SHP77 (cell line): ENCODE measurements at regions not wholly inside any gene's neighbourhood (a gene's known extent, or its start where the extent isn't known, plus 50 kb on each side); places are given as distances from the start of the nearest gene placed in this dataset.

Source experiments
- DNase-seq, 2 experiments: peaks; one replicate each; lab custom pipeline; 2025; lab: John Stamatoyannopoulos, UW

DNA sequence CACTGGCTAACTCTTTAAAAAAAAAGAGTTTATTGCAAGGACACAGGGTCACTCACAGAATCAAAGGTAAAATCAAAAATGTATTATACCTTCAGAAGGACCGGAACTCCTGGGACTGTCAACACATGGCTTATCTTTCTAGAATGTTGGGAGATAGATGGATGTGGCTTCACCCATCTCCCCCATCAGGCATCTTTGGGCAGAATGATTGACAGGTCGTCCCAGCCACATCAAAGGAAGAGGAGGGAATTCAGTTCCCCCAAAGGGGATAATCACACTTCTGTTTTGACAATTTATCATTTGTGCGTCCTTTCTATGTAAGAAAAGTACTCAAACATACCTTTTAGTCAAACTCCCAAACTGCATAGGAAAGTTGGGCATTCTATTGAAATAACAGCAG, 228.6 kb upstream of the CDH5 start:
- no peak for DNase-seq

DNA sequence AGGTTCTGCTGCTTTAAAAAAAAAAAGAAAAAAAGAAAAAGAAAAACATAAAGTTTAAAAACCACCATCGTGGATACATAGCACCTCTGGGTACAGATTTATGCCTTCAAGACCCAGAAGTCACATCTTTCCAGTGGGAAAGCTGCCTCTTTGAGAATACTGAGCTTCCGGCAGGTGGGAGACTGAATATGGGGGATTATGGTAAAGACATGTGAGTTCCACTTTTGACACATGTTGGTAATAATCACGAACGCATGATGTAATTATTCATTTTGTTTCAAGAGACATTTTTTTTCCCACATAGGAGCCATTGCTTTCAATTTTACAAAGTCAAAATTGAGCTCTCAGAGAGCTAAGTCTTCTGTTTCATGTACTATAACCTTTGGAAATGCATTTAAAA, 229.7 kb upstream of the CDH5 start:
- DNase-seq, result no peak

DNA sequence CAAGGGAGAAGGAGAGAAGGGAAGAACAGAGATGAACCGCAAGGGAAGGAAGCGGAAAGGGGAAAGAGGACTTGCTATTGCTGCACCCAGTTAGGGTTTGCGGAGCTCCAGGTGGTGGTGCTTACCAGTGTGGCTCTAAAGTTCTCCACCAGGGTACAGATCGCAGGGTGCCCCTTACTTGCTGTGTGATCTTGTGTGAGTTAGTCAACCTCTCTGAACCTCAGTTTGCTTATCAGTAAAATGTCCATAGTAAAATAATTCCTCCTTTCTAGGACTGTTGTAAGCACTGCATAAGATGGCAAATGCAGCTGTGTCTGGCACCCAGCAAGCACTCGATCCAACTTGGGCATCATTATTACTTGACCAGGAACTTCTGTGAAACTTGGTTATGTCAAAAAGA, 230.7 kb upstream of the CDH5 start:
- DNase-seq, result no peak

DNA sequence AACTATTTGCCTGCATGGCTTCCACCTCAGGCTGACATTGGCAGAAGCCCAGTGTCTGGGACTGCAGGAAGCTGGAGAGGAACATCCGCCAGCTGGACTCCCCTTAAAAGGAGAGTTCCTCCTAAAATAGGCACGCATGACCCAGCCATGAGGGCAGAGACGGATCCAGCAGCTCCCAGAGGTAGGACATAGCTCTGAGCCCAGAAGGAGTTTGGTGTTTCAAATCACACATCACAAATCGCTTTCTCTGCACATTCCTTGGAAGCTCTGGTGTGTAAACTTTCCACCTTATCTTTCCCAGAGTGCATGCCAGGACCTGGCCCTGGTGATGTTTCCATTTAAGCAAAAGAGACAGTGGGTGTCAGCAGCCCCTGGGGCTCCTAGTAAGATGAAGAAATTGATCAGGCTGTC, 231.1 kb upstream of the CDH5 start:
- DNase-seq, result no peak

DNA sequence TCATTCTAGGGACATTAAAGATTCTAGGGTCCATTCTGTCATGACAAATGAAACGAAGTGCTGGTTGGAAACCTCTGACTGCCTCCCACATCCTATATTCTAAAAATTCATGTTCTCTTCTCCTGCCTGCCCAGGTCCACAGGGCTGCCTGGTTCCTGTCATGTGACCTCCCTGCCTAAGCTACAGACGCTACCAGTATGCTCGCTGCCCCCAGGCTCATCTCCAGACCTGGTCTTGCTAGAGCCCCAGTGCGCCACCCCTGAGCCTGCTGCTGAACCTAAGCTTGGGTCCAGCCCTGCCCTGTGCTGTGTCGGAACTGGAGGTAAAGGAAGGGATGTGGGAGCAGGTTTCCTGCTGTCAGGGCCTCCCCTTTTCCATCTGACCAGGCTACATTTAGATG, 231.6 kb upstream of the CDH5 start:
- DNase-seq, result no peak

DNA sequence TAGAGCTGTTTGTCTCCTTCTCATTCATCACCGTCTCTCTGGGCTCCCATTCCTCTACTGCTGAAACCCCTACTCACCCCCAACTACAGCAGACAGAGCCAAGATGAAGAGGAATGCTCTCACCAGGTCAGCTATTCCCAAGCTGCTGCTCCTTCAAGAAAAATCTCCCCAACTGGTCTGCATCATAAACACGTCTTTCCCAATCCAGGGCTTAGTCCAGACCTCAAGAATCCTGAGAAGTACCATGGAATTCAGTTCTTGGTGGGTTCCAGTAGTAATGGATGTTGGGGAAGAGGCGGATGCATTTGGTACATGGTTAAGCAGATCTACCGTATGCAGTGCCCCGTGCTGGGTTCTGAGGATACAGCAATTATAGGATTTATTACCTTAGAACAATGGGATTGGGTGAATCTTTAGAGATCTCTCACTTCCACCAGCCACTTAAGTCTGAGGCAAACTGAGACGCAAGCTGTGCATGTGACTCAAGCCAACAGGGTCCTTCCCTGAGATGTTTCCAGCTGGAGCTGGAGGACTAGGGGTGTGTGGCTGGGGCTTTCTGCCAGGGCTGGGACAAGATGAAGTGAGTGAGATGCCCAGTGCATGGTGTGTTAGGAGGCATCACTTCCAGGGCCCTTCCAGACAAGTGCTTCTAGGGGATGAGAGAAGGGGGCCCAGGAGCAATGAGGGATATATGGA, 232.7 kb upstream of the CDH5 start:
- DNase-seq, result no peak

DNA sequence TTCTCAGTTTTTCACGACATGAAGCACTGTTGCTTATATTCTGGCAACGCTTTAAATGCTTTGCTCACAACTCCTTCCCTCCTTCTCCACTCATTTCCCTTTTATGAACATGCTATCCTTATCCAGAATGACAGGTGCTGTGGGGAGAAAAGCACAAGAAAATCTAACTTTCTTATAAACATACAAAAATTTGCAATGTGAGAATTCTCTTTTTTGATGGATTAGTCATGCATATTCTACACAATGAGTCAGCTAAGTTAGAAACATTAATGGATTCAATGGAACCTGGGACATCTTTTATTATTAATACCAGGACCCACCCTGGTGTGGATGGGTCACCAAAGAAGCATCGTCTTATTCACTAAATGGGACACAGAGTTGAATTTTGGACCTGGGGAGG, 234.6 kb upstream of the CDH5 start:
- no peak for DNase-seq

DNA sequence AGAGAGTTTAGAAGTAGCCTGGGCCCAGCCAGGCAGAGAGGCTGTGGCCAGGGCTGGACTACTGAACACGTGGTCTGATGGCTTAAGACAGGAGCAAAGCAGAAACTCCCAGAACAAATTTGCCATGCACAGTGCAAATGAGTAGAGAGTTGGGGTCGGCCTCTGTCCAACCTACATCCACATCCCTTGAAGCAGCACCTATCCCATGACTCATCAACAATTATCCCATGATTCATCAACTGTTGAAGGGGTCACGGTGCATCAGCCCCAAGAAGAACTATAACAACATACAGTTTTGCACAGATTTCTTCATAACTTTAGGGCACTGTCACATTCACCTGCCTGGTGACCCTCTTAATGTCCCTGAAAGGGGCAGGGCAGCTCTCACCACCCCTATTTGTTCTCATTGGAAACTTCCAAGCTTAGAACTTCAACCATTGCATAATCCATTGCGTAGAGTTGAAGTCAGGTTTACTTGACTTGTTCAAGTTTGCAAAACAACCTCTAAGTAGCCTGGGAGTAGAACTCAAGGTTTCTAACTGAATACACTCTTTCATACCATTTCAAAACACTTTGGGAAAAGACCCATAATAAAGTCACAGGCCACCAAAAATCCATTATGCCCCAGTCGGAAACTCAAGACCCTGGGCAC, 235.2 kb upstream of the CDH5 start:
- no peak for DNase-seq

DNA sequence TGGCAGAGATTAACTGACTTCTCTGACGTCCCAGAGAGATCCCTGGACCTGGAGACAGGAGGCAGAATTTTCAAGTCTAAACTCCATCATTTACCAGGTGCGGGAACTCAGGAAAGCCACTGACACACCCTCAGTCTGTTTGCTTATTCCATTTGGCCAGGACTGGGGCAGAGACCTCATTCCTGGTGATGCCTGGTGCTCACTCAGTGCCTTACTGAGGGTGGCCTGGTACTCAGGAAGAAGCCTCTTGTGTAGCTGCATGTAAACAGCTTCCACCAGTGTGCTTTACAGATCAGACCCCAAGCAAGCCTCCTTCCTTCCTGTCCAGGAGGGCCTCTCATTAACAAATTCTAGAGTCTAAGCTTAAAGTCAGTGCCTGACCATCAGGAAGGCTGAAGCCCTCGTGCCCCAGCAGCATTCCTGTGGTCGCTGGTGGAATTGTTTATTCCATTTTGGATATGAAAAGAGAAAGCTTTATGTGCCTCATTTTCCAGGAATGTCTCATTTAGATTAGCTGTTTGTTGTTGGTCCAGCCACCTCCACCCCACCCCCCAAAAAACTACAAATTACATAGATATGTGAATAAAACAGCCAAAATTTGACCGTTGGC, 236.1 kb upstream of the CDH5 start:
- DNase-seq, result no peak

DNA sequence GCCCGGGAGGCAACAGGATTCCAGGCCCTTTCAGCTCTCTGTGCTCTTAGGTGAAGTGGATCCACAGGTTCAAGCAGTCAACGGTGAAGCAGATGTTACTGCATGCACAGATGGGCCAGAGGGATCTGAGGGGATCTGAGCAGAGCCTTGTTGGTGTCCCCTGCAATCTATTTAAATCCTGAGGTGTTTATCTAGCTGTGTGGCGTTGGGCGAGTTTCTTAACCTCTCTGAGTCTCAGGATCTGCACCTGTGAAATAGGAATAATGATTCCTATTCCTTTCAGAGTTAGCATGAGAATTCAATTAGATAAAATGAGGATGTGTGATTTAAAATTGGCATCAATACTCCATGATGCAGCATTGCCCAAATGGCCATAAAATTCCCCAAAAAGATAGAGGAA, 237.3 kb upstream of the CDH5 start:
- DNase-seq, result no peak

DNA sequence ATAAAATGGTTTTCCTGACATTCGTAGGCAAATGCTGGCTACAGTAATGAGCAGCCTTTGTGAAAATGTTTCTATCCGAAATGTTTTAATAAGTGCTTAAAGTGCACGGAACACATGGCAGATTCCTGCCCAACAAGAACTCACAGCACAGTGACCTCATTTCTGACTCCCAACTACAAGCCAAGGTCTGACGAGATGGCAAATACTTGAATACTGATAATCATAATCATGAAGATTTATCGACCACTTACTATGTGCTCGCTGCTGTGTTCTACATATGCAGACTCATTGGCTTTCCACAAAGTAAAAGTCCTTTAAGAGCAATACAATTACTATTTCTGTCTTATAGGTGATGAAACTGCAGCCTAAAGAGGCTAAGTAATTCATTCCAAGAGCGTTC, 238.1 kb upstream of the CDH5 start:
- no peak for DNase-seq

DNA sequence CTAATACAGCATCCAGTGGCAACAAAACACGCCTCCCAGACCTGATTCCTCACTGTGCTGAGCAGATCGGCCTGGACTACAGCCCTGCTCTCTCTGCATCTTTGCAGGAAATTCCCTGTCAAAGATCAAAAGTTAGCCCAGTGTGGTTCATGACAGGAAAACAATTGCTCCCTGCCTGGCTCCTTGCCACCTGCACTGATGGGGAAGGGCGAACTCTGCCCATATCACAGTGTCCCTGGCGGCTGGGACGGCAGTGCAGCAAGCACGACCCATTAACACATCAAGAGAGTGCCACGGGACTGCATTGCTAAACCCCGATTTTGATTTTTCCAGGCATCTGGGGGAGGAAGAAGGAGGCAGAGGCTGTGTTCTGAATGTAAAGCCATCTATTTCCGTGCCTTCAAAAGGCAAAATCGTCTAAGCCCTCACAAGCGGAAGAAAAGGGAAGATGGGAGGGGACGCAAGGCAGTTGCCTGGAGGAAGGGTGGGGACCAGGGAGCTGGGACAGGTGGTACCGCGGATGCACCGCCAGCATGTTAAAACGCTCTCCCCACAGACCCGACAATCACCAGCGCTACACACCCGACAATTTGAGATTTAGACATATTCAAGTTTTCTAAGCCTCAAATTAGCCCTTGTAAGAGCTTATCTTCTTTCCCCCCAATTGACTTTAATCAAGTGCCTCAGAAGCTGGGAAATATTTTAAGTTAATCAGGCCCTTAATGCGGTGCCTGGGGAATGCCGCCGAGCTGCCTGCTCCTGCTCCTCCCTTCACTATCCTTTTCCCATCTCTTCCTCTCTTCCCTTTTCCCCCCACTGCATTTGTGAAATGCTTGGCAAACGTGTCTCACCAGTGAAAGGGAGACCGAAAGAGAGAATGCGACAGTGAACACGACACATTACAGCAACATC, 238.8 kb upstream of the CDH5 start:
- no peak for DNase-seq

DNA sequence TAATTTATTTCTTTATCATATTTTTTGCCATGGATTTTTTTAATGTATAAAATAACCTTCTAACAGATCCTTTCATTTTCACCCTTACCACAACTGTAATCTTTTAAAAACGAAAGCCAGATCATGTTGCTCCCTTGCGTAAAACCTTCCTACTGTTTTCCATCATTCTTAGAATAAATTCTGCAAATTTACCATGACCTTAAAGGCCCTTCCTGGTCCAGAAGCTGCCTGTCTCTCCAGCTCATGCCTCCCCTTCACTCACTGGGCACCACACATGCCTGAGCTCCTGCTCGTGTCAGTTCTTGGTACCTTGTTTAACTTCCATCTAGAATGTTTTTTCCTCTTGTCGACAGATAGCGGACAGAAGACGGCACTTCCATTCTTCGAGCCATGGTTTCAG, 245.0 kb upstream of the CDH5 start:
- no peak for DNase-seq

DNA sequence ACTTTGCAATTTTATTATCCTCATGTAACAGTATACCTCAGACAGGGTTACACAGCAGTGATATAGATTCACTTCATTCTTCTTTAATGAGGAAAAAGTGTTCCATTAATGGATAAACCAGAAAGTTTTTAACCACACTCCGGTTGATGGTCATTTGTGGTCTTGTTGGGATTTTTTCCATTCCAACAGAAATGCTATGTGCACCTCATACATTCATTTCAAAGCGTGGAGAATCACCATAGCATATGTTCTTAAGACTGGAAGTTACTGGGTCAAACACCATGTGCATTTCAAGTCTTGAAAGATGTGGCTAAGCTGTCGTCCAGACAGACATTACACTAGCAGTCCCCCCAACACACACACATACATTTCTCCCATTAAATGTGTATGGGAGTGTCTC, 245.8 kb upstream of the CDH5 start:
- DNase-seq, result no peak

DNA sequence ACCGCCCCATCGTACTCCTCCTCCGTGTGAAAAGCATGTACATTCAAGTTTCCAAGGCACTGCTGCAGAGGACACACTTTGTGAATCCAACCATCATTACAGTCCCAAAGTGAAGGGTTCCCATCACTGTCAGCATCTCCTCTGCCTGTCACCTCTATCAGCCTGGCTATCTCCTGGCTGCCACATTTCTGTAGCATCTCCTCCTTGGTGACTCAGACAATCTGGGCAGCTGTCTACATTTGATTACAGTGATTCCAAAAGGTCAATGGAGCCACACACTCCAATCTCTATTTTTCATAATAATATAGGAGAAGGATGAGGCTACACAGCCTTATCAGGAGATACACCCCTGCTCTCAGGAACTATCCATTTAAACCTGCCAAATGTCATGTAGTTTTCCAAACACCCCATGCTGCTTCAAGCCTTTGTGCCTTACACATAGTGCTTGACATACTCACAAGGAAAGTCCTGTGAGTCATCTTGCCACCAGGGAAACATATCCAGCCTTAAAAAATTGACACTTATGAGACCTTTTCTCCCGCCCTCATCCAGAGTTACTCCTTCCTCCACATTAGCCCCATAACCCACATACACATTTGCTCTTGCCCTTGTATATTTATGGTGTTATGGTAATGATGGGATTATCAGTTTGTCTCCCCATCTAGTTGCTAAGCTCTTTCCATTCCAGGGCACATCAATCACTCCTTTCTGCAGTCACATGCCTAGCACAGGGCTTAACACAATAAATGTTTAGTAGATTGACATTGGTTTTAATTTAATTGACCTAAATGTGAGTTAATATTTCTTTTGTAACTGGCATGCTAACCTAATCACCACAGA, 250.1 kb upstream of the CDH5 start:
- DNase-seq, result no peak

DNA sequence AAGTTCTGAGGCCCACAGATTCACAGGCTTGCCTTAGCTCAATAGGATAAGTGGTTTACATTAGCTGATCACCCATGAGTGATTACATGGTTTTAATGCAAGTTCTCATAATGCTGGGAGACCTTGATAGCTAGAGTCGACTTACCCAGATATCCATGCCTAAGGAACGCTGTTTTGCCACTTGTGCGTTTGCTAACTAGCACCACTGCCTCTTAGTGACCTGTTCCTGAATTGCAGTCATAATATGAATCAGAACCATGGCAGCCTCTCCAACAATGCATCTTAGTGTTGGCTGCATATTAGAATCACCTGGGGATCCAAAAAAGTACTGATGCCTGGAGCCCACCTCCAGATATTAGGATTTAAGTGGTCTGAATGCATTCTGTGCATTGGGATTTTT, 251.1 kb upstream of the CDH5 start:
- no peak for DNase-seq

DNA sequence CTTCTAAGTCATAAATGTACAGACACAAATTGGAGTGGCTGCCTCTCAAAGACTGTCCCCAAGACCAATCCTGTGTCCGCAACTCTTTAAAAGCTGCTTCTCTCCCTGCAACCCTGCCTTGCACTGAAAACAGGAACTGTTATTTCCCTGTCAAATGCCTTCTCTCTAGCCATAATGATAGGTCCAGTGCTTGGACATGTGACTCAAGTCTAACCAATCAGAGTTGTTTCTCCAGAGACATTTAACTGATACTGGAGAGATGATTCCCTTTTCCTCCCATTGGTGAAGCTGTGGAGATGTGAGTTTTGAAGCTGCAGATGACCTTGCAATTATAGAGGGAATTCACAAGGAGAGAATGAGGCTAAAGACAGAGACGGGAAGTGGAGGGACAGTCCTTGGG, 253.3 kb upstream of the CDH5 start:
- DNase-seq, result no peak

DNA sequence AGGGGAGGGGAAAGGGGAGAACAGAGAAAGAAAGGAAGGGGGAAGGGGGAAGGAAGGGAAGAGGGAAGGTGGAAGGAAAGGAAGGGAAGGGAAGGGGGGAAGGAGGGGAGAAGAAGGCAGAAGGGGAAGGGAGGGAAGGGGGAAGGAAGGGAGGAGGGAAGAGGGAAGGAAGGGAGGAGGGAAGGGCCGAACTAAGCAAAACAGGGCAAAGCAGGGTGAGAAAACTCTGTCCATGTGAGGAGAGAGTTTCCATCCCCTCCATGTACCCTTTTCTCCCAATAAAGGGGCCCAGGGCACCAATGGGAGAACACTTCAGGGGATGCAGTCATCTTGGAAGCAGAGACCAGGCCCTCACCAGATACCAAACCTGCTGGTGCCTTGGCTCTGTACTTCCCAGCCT, 256.8 kb upstream of the CDH5 start:
- no peak for DNase-seq

DNA sequence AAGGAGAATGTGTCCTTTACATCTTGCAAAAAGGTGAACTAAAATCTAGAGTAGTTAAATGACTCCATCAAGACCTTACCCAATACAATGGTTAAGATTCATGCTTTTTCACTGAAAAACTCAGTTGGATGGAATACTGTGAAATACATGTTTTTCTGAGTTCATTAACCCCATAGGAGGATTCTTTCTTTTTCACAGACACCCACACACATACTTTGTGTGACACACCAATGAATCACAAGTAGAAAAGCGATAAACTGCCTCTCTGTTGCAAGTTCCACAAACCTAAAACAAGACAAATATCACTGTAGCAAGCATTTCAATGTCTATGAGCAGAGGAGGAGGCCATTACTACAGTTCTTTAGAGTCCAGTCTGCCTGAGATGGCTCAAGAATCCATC, 258.8 kb upstream of the CDH5 start:
- DNase-seq, result no peak

DNA sequence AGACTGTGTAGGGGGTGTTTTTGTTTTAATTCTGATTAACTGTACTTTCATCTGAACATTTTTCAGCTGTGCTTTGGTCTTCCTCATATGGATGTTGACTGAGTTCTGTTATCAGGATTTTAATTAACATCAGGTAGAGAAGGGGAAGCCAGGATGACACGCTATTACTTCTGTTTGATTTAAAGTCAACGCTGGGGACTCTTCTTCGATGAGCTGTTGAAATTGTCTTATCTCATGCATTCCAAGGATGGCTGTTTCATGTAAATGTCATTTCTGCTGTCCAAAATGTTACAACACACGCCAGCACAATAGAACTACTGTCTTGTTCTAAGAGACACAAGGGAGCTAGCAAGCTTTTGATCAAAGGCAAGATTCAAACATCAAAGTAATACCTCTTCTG, 263.3 kb upstream of the CDH5 start:
- no peak for DNase-seq

DNA sequence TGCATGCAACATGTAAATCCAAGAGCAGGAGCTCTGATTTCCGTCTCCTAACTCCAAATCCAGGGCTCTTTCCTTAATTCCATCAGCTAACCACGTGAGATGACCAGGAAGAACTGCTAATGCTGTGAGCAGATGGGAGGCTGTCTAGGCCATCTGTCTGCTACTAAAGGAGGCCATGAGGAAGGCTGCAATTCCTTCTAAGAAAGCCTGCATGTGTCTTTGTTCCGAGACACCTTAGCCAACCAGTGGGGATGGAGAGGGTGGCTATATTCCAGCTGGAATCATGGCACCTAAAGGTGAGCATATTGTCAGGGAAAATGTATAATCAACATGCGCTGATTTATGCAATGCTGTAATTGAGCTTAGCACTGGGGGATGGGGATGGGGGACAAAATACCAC, 267.2 kb upstream of the CDH5 start:
- DNase-seq, result no peak

DNA sequence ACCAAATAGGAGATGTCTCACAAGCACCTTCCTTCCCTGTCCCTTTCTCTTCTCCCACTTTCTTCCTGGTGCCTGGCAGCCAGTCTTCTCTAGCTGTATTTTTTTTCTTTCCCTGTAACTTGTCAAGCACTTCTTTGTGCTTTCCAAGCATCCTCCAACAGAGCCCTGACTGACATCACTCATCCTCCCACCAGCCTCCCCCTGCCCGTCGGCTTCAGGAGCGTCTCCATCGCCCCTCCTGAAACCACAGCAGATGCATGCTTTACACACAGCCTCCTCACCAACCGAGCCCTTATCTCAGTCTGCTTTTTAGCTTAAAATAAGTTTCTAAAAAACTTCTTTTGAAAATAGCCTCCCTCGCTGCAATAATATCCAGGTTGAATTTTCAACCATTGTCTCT, 268.7 kb upstream of the CDH5 start:
- DNase-seq, result no peak
